ENCODE measurements at regions not wholly inside any gene's neighbourhood (a gene's known extent, or its start where the extent isn't known, plus 50 kb on each side); places are given as distances from the start of the nearest gene placed in this dataset.

DNA sequence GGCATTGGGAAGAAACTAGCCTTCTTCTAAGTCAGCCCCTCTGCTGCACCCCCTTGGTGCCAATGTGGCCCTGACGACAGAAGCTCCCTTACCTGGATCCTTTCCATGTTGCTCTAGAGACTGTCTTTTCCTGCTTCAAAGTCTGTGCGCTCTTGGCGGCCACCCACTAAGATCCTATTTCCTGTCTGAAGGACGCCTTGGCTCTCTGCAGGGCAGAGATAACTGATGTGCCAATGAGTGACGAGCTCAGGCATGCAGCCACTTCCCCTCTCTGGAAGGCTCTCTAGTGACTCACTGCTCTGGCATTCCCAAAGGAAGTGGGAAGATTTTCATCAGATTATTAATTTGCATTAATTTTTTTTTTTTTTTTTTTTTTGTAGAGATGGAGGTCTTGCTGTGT is 273.5 kb downstream of the CDH20 start:
- intact Hi-C loops (cut with DNase I, micrococcal nuclease), result no loop called here
- H3K36me3 Mint-ChIP-seq (ENCODE audit: low read depth), result no peaks in the 10 kb centered on the region
- no peaks in the 10 kb centered on the region for H3K4me1 Mint-ChIP-seq
- H3K4me3 Mint-ChIP-seq, result no peak overlapping the region
- ChIA-PET CTCF (interaction anchor here (0.6 kb wide), 1 partner anchor 28 kb away, joined by 3 read pairs; no protein-coding TSS in a partner anchor), POLR2A (interaction anchor here (0.7 kb wide), 1 partner anchor 59 kb away, joined by 3 read pairs; no protein-coding TSS in a partner anchor)
- no peaks in the 10 kb centered on the region for H3K9me3 Mint-ChIP-seq (ENCODE audit: low read depth)
- peaks cover 40% of the 10 kb centered on the region for H3K27me3 Mint-ChIP-seq
- ATAC-seq, result no peak
- no peak for DNase-seq
- no peak overlapping the region for H3K27ac Mint-ChIP-seq

DNA sequence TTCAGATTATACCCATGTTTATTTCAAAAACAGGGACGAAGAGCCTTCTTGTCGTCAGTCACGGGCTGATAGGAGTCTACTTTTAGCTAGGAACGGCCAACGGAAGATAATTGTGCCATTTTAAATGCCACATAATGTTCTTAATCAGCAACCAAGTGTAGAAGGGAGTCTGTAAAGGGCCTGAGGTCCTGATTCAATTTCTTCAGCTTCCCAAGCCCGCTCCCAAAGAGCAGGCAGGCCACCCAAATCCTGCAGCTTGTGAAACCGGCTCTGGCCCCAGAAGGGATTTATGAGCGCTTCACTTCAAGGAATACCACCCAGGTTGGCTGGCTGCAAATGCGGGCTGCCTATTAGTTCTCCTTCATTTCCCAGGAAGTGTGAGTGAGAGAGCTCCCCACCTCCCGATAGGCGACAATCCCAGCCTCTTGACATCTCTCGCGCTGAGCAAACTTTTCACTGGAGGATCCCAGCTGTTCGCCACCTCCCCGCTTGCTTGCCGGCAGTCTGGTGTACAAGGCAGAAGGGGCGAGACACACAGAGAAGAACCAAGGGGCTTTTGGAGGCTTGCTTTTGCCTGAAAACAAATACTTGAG is 272.9 kb downstream of the CDH20 start:
- no peaks in the 10 kb centered on the region for H3K4me1 Mint-ChIP-seq
- DNase-seq (no peak), ATAC-seq (no peak)
- ChIA-PET CTCF (interaction anchor here (0.6 kb wide), 2 partner anchors 9 to 28 kb away, joined by 3 to 5 read pairs; no protein-coding TSS in a partner anchor), POLR2A (interaction anchor here (0.7 kb wide), 1 partner anchor 60 kb away, joined by 3 read pairs; no protein-coding TSS in a partner anchor)
- no peaks in the 10 kb centered on the region for H3K36me3 Mint-ChIP-seq (ENCODE audit: low read depth)
- intact Hi-C loops (cut with DNase I, micrococcal nuclease), result no loop called here
- H3K27ac Mint-ChIP-seq, result no peak overlapping the region
- H3K4me3 Mint-ChIP-seq, result no peak overlapping the region
- H3K27me3 Mint-ChIP-seq, result peaks cover 40% of the 10 kb centered on the region
- H3K9me3 Mint-ChIP-seq (ENCODE audit: low read depth), result no peaks in the 10 kb centered on the region

DNA sequence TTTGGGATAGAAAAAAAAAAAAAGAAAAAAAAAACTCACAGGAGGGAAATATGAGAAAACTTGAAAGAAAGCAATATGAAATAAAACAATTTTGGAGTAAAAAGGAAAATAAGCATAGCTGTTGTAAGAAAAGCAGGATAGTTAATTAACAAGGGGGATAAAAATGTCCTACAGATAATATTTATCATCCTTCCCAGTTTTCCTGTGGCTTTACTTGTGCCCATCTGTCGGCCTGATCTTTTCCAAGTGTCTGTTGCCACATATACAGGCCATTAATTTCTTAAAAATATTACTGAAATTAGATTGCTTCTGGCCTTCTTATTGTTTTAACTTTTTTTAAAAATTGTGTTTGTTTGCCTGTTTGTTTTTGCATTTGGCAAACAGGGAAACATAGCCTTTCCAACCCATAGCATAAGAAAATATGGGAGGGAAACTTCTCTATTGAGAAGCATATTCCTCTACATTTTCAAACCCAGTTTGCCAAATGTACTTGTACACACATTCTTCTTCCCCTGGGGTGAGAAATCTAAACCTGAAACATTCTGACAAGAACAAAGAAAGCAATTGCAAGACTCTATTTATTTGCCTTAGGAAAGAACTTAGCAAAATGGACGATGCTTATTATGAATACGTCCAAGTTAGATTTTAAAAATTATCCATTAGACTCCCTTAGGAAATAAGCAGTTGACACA is 272.3 kb downstream of the CDH20 start:
- Mint-ChIP-seq H3K27me3 (peaks cover 36% of the 10 kb centered on the region), H3K36me3 (ENCODE audit: low read depth) (no peaks in the 10 kb centered on the region), H3K4me1 (no peaks in the 10 kb centered on the region), H3K9me3 (ENCODE audit: low read depth) (no peaks in the 10 kb centered on the region), H3K27ac (no peak overlapping the region), H3K4me3 (no peak overlapping the region)
- CTCF ChIA-PET, result interaction anchor here (0.6 kb wide), 1 partner anchor 8 kb away, joined by 5 read pairs; no protein-coding TSS in a partner anchor
- POLR2A ChIA-PET, result no interaction called here
- intact Hi-C loops (cut with DNase I, micrococcal nuclease), result no loop called here
- DNase-seq, result no peak
- no peak for ATAC-seq
